ENCODE measurements at regions not wholly inside any gene's neighbourhood (a gene's known extent, or its start where the extent isn't known, plus 50 kb on each side); places are given as distances from the start of the nearest gene placed in this dataset.

DNA sequence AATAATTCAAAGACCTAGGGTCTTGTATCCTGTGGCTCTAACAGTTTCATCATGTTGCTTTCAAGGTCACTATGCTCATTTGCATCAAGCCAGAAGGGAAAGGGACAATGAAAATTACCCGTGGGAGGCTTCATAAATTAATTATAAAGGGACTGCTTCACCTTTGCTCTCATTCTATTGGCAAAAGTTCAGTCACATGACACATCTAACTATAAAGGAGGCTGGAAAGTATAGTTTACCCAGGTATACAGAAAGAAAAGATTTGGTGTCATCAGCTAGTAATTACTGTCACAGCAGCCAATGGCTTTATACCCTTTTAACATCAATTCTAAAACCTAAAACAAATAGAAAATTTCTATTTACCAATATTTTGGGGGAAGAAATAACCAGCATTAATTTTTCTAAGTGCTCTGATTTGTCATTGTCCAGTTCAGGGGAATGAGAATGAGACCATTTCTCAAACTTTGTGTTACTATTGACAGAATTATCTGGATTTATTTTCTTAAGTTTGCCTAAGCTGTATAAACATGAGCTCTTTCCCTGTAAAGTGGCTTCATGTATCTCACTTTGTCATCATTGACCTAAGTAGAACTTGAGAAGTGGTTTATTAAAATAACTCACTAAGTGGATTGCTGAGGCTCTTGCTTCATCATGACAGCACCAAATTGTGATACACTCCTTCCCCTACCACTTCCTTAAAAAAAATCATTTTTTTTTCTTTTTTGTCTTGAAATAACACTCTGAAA lies 257.7 kb upstream of the PEX5L start:
- H2AFZ ChIP-seq = no peak overlapping the region
- in situ Hi-C loops (cut with MboI) = no loop called here
- WGBS, 2 experiments (ENCODE audit: low coverage in 1 of 2, low lambda C conversion rate in 2 of 2, missing lambda C conversion rate in 2 of 2) = 0 to 5% methylated on average over 1 of the region's 1 CpG
- no peaks in the 10 kb centered on the region for H3F3A ChIP-seq (ENCODE audit: insufficient read depth)
- no peak overlapping the region for H3K4me3 ChIP-seq
- no peak for DNase-seq
- H3K9me2 ChIP-seq (ENCODE audit: insufficient read depth) = no peaks in the 10 kb centered on the region
- TF ChIP-seq EZH2 (IDR thresholded peaks at IDR 0.05; ENCODE audit: insufficient read depth, poor library complexity, severe bottlenecking) = no peak
- TF ChIP-seq EZH2phosphoT487 (IDR thresholded peaks at IDR 0.05; ENCODE audit: insufficient read depth, low read depth) = no peak
- H3K4me2 ChIP-seq (ENCODE audit: unreplicated experiment) = no peak overlapping the region
- H3K9ac ChIP-seq = no peak overlapping the region
- no peaks in the 10 kb centered on the region for H4K20me1 ChIP-seq (ENCODE audit: insufficient read depth)
- no peak overlapping the region for H3K27ac ChIP-seq
- H3K9me3 ChIP-seq (ENCODE audit: low read depth) = no peaks in the 10 kb centered on the region
- no peaks in the 10 kb centered on the region for H3K79me2 ChIP-seq (ENCODE audit: insufficient read depth)
- no peaks in the 10 kb centered on the region for H3K4me1 ChIP-seq (ENCODE audit: insufficient read depth)
- H3K27me3 ChIP-seq (replicated peaks; ENCODE audit: insufficient read depth) = no peaks in the 10 kb centered on the region
- H3K36me3 ChIP-seq (ENCODE audit: low read depth) = no peaks in the 10 kb centered on the region

DNA sequence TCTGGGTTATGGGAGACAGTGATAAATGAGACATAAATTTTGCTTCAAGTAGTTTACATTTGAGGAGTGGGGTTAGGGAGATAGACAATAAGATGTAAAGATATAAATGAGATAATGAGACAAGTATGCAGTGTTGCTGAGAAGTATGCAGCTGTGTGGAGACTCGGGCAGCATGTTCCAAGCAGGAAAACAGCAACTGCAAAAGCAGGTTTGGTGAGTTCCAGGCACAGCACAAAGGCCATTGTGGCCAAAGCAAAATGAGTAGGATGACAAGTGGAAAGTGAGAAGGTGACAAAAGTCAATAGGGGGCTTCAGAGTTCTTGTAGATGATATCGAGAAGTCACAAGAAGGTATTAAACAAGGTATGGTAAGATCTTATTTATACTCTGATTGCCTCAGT lies 259.1 kb upstream of the PEX5L start:
- in situ Hi-C loops (cut with MboI) = no loop called here
- no peaks in the 10 kb centered on the region for H3K4me1 ChIP-seq (ENCODE audit: insufficient read depth)
- no peak overlapping the region for H3K4me3 ChIP-seq
- no peak overlapping the region for H3K9ac ChIP-seq
- H3F3A ChIP-seq (ENCODE audit: insufficient read depth) = no peaks in the 10 kb centered on the region
- 27 to 30% methylated on average over 2 of the region's 2 CpGs for WGBS, 2 experiments (ENCODE audit: low coverage in 1 of 2, low lambda C conversion rate in 2 of 2, missing lambda C conversion rate in 2 of 2)
- H3K36me3 ChIP-seq (ENCODE audit: low read depth) = no peaks in the 10 kb centered on the region
- H3K9me2 ChIP-seq (ENCODE audit: insufficient read depth) = no peaks in the 10 kb centered on the region
- no peak overlapping the region for H2AFZ ChIP-seq
- no peak for TF ChIP-seq EZH2phosphoT487 (IDR thresholded peaks at IDR 0.05; ENCODE audit: insufficient read depth, low read depth)
- TF ChIP-seq EZH2 (IDR thresholded peaks at IDR 0.05; ENCODE audit: insufficient read depth, poor library complexity, severe bottlenecking) = no peak
- no peaks in the 10 kb centered on the region for H3K27me3 ChIP-seq (replicated peaks; ENCODE audit: insufficient read depth)
- no peak for DNase-seq
- no peaks in the 10 kb centered on the region for H3K79me2 ChIP-seq (ENCODE audit: insufficient read depth)
- H3K9me3 ChIP-seq (ENCODE audit: low read depth) = no peaks in the 10 kb centered on the region
- H3K27ac ChIP-seq = no peak overlapping the region
- no peak overlapping the region for H3K4me2 ChIP-seq (ENCODE audit: unreplicated experiment)
- H4K20me1 ChIP-seq (ENCODE audit: insufficient read depth) = no peaks in the 10 kb centered on the region

DNA sequence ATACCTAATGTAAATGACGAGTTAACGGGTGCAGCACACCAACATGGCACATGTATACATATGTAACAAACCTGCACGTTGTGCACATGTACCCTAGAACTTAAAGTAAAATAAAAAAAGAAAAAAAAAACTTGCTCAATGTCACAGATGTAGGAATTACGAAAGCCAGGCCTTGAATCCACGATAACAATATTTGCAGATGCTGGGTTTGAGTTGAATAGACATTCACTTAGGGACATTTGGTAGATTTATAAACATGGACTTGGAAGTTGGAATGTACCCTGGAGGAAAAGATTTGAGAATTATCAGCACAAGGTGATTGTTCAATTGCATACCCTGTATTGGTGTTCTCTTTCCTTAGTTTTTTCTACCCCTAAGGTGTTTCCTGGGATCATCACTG lies 260.2 kb upstream of the PEX5L start:
- no peaks in the 10 kb centered on the region for H3K9me2 ChIP-seq (ENCODE audit: insufficient read depth)
- no peak for TF ChIP-seq EZH2 (IDR thresholded peaks at IDR 0.05; ENCODE audit: insufficient read depth, poor library complexity, severe bottlenecking)
- TF ChIP-seq EZH2phosphoT487 (IDR thresholded peaks at IDR 0.05; ENCODE audit: insufficient read depth, low read depth) = no peak
- H3K27ac ChIP-seq = no peak overlapping the region
- no peaks in the 10 kb centered on the region for H3K9me3 ChIP-seq (ENCODE audit: low read depth)
- whole genome bisulfite sequencing, 2 experiments (ENCODE audit: low coverage in 1 of 2, low lambda C conversion rate in 2 of 2, missing lambda C conversion rate in 2 of 2) = 21 to 42% methylated on average over 5 of the region's 5 CpGs
- no peak overlapping the region for H3K9ac ChIP-seq
- no peak for DNase-seq
- H3K27me3 ChIP-seq (replicated peaks; ENCODE audit: insufficient read depth) = no peaks in the 10 kb centered on the region
- no peaks in the 10 kb centered on the region for H4K20me1 ChIP-seq (ENCODE audit: insufficient read depth)
- no peaks in the 10 kb centered on the region for H3K36me3 ChIP-seq (ENCODE audit: low read depth)
- H3K79me2 ChIP-seq (ENCODE audit: insufficient read depth) = no peaks in the 10 kb centered on the region
- no peak overlapping the region for H2AFZ ChIP-seq
- H3F3A ChIP-seq (ENCODE audit: insufficient read depth) = no peaks in the 10 kb centered on the region
- in situ Hi-C loops (cut with MboI) = no loop called here
- H3K4me1 ChIP-seq (ENCODE audit: insufficient read depth) = no peaks in the 10 kb centered on the region
- H3K4me3 ChIP-seq = no peak overlapping the region
- no peak overlapping the region for H3K4me2 ChIP-seq (ENCODE audit: unreplicated experiment)

DNA sequence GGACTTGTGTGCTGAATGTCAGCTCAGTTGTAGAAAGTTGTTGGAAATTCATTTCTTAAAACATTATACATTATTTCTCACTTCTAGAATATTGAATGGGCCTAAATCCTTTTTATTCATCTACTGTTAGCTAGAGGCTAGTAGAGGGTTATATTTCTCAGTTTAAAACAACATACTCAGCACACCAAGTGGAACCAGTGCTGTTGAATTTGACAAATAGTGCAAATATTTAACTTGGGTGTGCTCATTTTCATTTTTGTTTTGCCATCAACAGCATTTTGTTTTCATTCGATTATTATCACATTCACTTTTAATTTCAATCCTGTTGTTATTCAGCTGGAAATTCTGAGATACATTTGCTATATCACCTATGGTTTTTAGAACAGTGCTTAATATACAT lies 269.4 kb upstream of the PEX5L start:
- H3K27ac ChIP-seq = no peak overlapping the region
- in situ Hi-C loops (cut with MboI) = no loop called here
- H3K4me3 ChIP-seq = no peak overlapping the region
- H3K79me2 ChIP-seq (ENCODE audit: insufficient read depth) = no peaks in the 10 kb centered on the region
- H2AFZ ChIP-seq = no peak overlapping the region
- H3K9ac ChIP-seq = no peak overlapping the region
- H3K36me3 ChIP-seq (ENCODE audit: low read depth) = no peaks in the 10 kb centered on the region
- no peaks in the 10 kb centered on the region for H3K27me3 ChIP-seq (replicated peaks; ENCODE audit: insufficient read depth)
- H3K9me2 ChIP-seq (ENCODE audit: insufficient read depth) = no peaks in the 10 kb centered on the region
- no peaks in the 10 kb centered on the region for H3K9me3 ChIP-seq (ENCODE audit: low read depth)
- TF ChIP-seq EZH2phosphoT487 (IDR thresholded peaks at IDR 0.05; ENCODE audit: insufficient read depth, low read depth) = no peak
- TF ChIP-seq EZH2 (IDR thresholded peaks at IDR 0.05; ENCODE audit: insufficient read depth, poor library complexity, severe bottlenecking) = no peak
- WGBS, 2 experiments (ENCODE audit: low coverage in 1 of 2, low lambda C conversion rate in 2 of 2, missing lambda C conversion rate in 2 of 2) = 36 to 37% methylated on average over 1 of the region's 1 CpG
- H3F3A ChIP-seq (ENCODE audit: insufficient read depth) = no peaks in the 10 kb centered on the region
- peak overlapping the region; percentile 9 for H3K4me2 ChIP-seq (ENCODE audit: unreplicated experiment)
- no peaks in the 10 kb centered on the region for H4K20me1 ChIP-seq (ENCODE audit: insufficient read depth)
- no peaks in the 10 kb centered on the region for H3K4me1 ChIP-seq (ENCODE audit: insufficient read depth)
- DNase-seq = no peak
